SU-DHL-6 (cell line): ENCODE measurements at regions not wholly inside any gene's neighbourhood (a gene's known extent, or its start where the extent isn't known, plus 50 kb on each side); places are given as distances from the start of the nearest gene placed in this dataset.

ENCODE experiments used
- H2AFZ ChIP-seq: fragments of 200-600 bp; sonication (generic); 2 replicates; pipeline ENCODE4 v1.6.1; 2014; ENCODE audit warnings: low read depth, mild to moderate bottlenecking, moderate library complexity, mixed read lengths, antibody characterized with exemption, low read length; ENCODE audit not compliant: severe bottlenecking
- H3F3A ChIP-seq: fragments of 200-600 bp; shearing (Covaris generic); 2 replicates; pipeline ENCODE4 v1.6.0; 2016; ENCODE audit warnings: antibody characterized with exemption, mild to moderate bottlenecking; ENCODE audit not compliant: insufficient read depth
- H3K27ac ChIP-seq: fragments of 200-600 bp; sonication (generic); 2 replicates; pipeline ENCODE4 v1.5.1; 2016; ENCODE audit warnings: low read depth, mild to moderate bottlenecking, low read length, moderate library complexity, mixed read lengths
- H3K27me3 ChIP-seq: fragments of 200-600 bp; sonication (generic), shearing (Covaris generic); 2 replicates; pipeline ENCODE4 v1.6.0; 2014; ENCODE audit warnings: mild to moderate bottlenecking, low read length
- H3K36me3 ChIP-seq: fragments of 200-600 bp; sonication (generic); 2 replicates; pipeline ENCODE4 v1.6.1; 2014; ENCODE audit warnings: mild to moderate bottlenecking, low read length, mixed read lengths
- H3K4me2 ChIP-seq: fragments of 300-600, 200-600 bp; shearing (Covaris generic), sonication (generic); 2 replicates; pipeline ENCODE4 v1.6.0; 2014; ENCODE audit warnings: low read length, low read depth, mild to moderate bottlenecking; ENCODE audit not compliant: poor library complexity, severe bottlenecking
- H3K4me3 ChIP-seq: fragments of 200-600 bp; sonication (generic); 2 replicates; pipeline ENCODE4 v1.5.1; 2014; ENCODE audit warnings: antibody characterized with exemption, low read length, mild to moderate bottlenecking, mixed read lengths; ENCODE audit not compliant: insufficient read depth, poor library complexity, severe bottlenecking
- H3K79me2 ChIP-seq: fragments of 200-600 bp; sonication (generic); 2 replicates; pipeline ENCODE4 v1.6.1; 2014; ENCODE audit warnings: mild to moderate bottlenecking, low read length, moderate library complexity; ENCODE audit not compliant: insufficient read depth
- H3K9ac ChIP-seq: fragments of 200-600 bp; sonication (generic); 2 replicates; pipeline ENCODE4 v1.7.0; 2014; ENCODE audit warnings: mild to moderate bottlenecking, low read length
- H3K9me2 ChIP-seq: fragments of 200-600 bp; sonication (generic); replicated peaks from 2 replicates; pipeline ENCODE4 v1.6.1; 2014; ENCODE audit warnings: low read length; ENCODE audit not compliant: insufficient read depth
- H3K9me3 ChIP-seq: fragments of 200-600 bp; sonication (generic); 2 replicates; pipeline ENCODE4 v1.6.1; 2014; ENCODE audit warnings: low read length, mixed read lengths; ENCODE audit not compliant: insufficient read depth
- H4K20me1 ChIP-seq: fragments of 200-600 bp; sonication (generic); 2 replicates; pipeline ENCODE4 v1.6.1; 2014; ENCODE audit warnings: low read depth, mild to moderate bottlenecking, antibody characterized with exemption, low read length, moderate library complexity, mixed read lengths
- EZH2phosphoT487 ChIP-seq: fragments of 200-600 bp; sonication (generic), shearing (Covaris generic); conservative IDR thresholded peaks from 2 replicates; pipeline ENCODE4 v1.6.1; 2018; ENCODE audit warnings: mild to moderate bottlenecking, antibody characterized with exemption, low read length, moderate library complexity, mixed read lengths
- TF ChIP-seq, protein P1 (sequence below): fragments of 200-600 bp; sonication (generic); IDR thresholded peaks from one replicate; pipeline ENCODE4 v1.5.1; 2017; ENCODE audit warnings: antibody characterized with exemption, mild to moderate bottlenecking, low read length, moderate library complexity; ENCODE audit not compliant: insufficient read depth, poor library complexity, severe bottlenecking

GRCh38 chr2:64858541-64859311, 130.5 kb upstream of the SLC1A4 start:
- Histone ChIP-seq H3K9me2 (no peaks in the 10 kb centered on the region), H4K20me1 (no peaks in the 10 kb centered on the region), H3K4me2 (no peak overlapping the region), H3K79me2 (no peaks in the 10 kb centered on the region), H3K27ac (no peak overlapping the region), H3K27me3 (no peaks in the 10 kb centered on the region), H3K36me3 (no peaks in the 10 kb centered on the region), H3K9ac (no peak overlapping the region), H3F3A (no peaks in the 10 kb centered on the region; the same call in 1 of the 2 replicates), H2AFZ (no peak overlapping the region), H3K9me3 (0 out of 2 replicates have a peak, but pooled peaks cover 5% of the 10 kb centered on the region), H3K4me3 (no peak overlapping the region)
- TF ChIP-seq, protein P1, sequence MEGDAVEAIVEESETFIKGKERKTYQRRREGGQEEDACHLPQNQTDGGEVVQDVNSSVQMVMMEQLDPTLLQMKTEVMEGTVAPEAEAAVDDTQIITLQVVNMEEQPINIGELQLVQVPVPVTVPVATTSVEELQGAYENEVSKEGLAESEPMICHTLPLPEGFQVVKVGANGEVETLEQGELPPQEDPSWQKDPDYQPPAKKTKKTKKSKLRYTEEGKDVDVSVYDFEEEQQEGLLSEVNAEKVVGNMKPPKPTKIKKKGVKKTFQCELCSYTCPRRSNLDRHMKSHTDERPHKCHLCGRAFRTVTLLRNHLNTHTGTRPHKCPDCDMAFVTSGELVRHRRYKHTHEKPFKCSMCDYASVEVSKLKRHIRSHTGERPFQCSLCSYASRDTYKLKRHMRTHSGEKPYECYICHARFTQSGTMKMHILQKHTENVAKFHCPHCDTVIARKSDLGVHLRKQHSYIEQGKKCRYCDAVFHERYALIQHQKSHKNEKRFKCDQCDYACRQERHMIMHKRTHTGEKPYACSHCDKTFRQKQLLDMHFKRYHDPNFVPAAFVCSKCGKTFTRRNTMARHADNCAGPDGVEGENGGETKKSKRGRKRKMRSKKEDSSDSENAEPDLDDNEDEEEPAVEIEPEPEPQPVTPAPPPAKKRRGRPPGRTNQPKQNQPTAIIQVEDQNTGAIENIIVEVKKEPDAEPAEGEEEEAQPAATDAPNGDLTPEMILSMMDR, result no peak
- TF ChIP-seq EZH2phosphoT487, result no peak

- H3F3A ChIP-seq, result no peaks in the 10 kb centered on the region; the same call in 1 of the 2 replicates
- no peak overlapping the region for H3K27ac ChIP-seq
- H2AFZ ChIP-seq, result no peak overlapping the region
- H3K4me2 ChIP-seq, result peak overlapping the region; percentile 13
- H4K20me1 ChIP-seq, result no peaks in the 10 kb centered on the region
- H3K9me2 ChIP-seq, result no peaks in the 10 kb centered on the region
- TF ChIP-seq EZH2phosphoT487, result no peak
- TF ChIP-seq, protein P1, result no peak
- H3K79me2 ChIP-seq, result no peaks in the 10 kb centered on the region
- no peaks in the 10 kb centered on the region for H3K27me3 ChIP-seq
- H3K9me3 ChIP-seq, result 0 out of 2 replicates have a peak, but pooled peaks cover 5% of the 10 kb centered on the region
- no peak overlapping the region for H3K9ac ChIP-seq
- H3K4me3 ChIP-seq, result no peak overlapping the region
- no peaks in the 10 kb centered on the region for H3K36me3 ChIP-seq
These were observed 129.6 kb upstream of the SLC1A4 start for GRCh38 chr2:64859312-64860212.

GRCh38 chr2:64860276-64860885, 128.8 kb upstream of the SLC1A4 start:
- 0 out of 2 replicates have a peak, but pooled peaks cover 5% of the 10 kb centered on the region for H3K9me3 ChIP-seq
- H4K20me1 ChIP-seq, result no peaks in the 10 kb centered on the region
- H3K79me2 ChIP-seq, result no peaks in the 10 kb centered on the region
- H3K27ac ChIP-seq, result no peak overlapping the region
- H3K9ac ChIP-seq, result no peak overlapping the region
- no peak overlapping the region for H2AFZ ChIP-seq
- no peak for TF ChIP-seq EZH2phosphoT487
- TF ChIP-seq, protein P1, result no peak
- no peak overlapping the region for H3K4me3 ChIP-seq
- H3K27me3 ChIP-seq, result no peaks in the 10 kb centered on the region
- no peaks in the 10 kb centered on the region for H3K9me2 ChIP-seq
- H3F3A ChIP-seq, result no peaks in the 10 kb centered on the region; the same call in 1 of the 2 replicates
- peak overlapping the region; percentile 13 for H3K4me2 ChIP-seq
- H3K36me3 ChIP-seq, result no peaks in the 10 kb centered on the region
